ENCODE measurements at regions not wholly inside any gene's neighbourhood (a gene's known extent, or its start where the extent isn't known, plus 50 kb on each side); places are given as distances from the start of the nearest gene placed in this dataset.

DNA sequence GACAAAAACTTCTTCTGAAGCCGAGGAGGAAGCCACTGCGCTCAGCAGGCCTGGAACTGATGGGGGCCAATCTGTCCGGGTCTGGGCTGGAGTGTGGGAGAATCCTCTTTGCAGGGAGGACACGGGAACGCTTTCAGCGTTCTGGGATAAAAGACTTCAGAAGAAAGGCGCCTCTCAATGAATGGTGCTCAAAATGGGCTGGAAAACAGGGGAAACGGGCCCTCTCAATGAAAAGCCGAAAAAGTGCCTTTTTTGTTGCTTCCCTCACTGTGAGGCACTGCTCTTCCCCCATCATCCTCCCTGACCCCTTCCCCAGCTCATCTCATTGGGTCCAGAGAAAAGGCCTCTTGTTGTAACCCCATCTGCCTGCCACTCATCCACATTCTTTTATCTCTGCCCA, 119.5 kb upstream of the LRIG1 start:
- WGBS (ENCODE audit: insufficient coverage, low coverage, missing lambda C conversion rate): 3% methylated on average over 9 of the region's 9 CpGs
- POLR2A ChIA-PET: no interaction called here
- no peaks in the 10 kb centered on the region for H4K20me1 ChIP-seq (replicated peaks; ENCODE audit: control insufficient read depth, insufficient read depth, low read length)

More for the DNA sequence above, 119.5 kb upstream of the LRIG1 start:
- H3K9me1 ChIP-seq (ENCODE audit: control insufficient read depth, insufficient read depth, low read length): no peaks in the 10 kb centered on the region
- H3K9me3 ChIP-seq (replicated peaks; ENCODE audit: control insufficient read depth, insufficient read depth, low read depth, low read length): no peaks in the 10 kb centered on the region
- no peak for FAIRE-seq
- H3K4me3 ChIP-seq: no peak overlapping the region
- H3K27ac ChIP-seq (ENCODE audit: extremely low read depth, low read depth, low read length): no peak overlapping the region
- H3K79me2 ChIP-seq (ENCODE audit: control insufficient read depth, insufficient read depth, low read length): no peaks in the 10 kb centered on the region
- CTCF ChIA-PET (ENCODE audit: low intra/inter-chr PET ratio): no interaction called here
- H3K36me3 ChIP-seq (ENCODE audit: control insufficient read depth, insufficient read depth, low read length): no peaks in the 10 kb centered on the region
- no peak for TF ChIP-seq ZSCAN29 (IDR thresholded peaks at IDR 0.05)
- TF ChIP-seq CBFA2T3 (IDR thresholded peaks at IDR 0.05): no peak
- TF ChIP-seq KAT7 (CRISPR knock-in tag; IDR thresholded peaks at IDR 0.05; ENCODE audit: borderline replicate concordance): no peak
- no peak for TF ChIP-seq MXI1 (IDR thresholded peaks at IDR 0.05; ENCODE audit: low read depth, low read length)
- TF ChIP-seq HDAC2 (IDR thresholded peaks at IDR 0.05): no peak
- no peak for TF ChIP-seq DIDO1 (tag; IDR thresholded peaks at IDR 0.05; ENCODE audit: low read depth)
- no peak for TF ChIP-seq NRF1 (conservative IDR thresholded peaks at IDR 0.05 in 1 of 2, IDR thresholded peaks at IDR 0.05 in 1 of 2)
- TF ChIP-seq MAFF (IDR thresholded peaks at IDR 0.05; ENCODE audit: low read length): no peak
- no peak for TF ChIP-seq SMARCE1 (IDR thresholded peaks at IDR 0.05)
- TF ChIP-seq, protein P1, sequence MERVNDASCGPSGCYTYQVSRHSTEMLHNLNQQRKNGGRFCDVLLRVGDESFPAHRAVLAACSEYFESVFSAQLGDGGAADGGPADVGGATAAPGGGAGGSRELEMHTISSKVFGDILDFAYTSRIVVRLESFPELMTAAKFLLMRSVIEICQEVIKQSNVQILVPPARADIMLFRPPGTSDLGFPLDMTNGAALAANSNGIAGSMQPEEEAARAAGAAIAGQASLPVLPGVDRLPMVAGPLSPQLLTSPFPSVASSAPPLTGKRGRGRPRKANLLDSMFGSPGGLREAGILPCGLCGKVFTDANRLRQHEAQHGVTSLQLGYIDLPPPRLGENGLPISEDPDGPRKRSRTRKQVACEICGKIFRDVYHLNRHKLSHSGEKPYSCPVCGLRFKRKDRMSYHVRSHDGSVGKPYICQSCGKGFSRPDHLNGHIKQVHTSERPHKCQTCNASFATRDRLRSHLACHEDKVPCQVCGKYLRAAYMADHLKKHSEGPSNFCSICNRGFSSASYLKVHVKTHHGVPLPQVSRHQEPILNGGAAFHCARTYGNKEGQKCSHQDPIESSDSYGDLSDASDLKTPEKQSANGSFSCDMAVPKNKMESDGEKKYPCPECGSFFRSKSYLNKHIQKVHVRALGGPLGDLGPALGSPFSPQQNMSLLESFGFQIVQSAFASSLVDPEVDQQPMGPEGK (CRISPR knock-in tag; IDR thresholded peaks at IDR 0.05; ENCODE audit: borderline replicate concordance): no peak
- TF ChIP-seq FOXM1 (IDR thresholded peaks at IDR 0.05; ENCODE audit: low read depth): no peak
- no peak for TF ChIP-seq FOXM1 (CRISPR knock-in tag; IDR thresholded peaks at IDR 0.05; ENCODE audit: low read depth)
- TF ChIP-seq, protein P2, sequence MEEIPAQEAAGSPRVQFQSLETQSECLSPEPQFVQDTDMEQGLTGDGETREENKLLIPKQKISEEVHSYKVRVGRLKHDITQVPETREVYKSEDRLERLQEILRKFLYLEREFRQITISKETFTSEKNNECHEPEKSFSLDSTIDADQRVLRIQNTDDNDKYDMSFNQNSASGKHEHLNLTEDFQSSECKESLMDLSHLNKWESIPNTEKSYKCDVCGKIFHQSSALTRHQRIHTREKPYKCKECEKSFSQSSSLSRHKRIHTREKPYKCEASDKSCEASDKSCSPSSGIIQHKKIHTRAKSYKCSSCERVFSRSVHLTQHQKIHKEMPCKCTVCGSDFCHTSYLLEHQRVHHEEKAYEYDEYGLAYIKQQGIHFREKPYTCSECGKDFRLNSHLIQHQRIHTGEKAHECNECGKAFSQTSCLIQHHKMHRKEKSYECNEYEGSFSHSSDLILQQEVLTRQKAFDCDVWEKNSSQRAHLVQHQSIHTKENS (CRISPR knock-in tag; IDR thresholded peaks at IDR 0.05): no peak
- TF ChIP-seq, protein P3, sequence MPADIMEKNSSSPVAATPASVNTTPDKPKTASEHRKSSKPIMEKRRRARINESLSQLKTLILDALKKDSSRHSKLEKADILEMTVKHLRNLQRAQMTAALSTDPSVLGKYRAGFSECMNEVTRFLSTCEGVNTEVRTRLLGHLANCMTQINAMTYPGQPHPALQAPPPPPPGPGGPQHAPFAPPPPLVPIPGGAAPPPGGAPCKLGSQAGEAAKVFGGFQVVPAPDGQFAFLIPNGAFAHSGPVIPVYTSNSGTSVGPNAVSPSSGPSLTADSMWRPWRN (IDR thresholded peaks at IDR 0.05; ENCODE audit: low read depth): no peak
- H2AFZ ChIP-seq (ENCODE audit: low read depth, low read length): no peak overlapping the region
- H3K4me2 ChIP-seq (ENCODE audit: insufficient read depth, low read length): no peak overlapping the region
- H3K27me3 ChIP-seq (ENCODE audit: control insufficient read depth in 2 of 2, insufficient read depth in 2 of 2, low read length in 2 of 2): no peaks in the 10 kb centered on the region
- H3K9ac ChIP-seq (ENCODE audit: insufficient read depth in 1 of 2, low read depth in 2 of 2, low read length in 2 of 2): no peak overlapping the region
- intact Hi-C loops (cut with micrococcal nuclease) (no loop called here), in situ Hi-C loops (cut with MboI) (no loop called here)
- ATAC-seq: no peak
- H3K4me1 ChIP-seq (replicated peaks in 1 of 2; ENCODE audit: control insufficient read depth in 2 of 2, insufficient read depth in 2 of 2, low read length in 2 of 2): no peaks in the 10 kb centered on the region
- no TSS peak for BruUV-seq (replicated peaks)
- DNase-seq (ENCODE audit: extremely low read depth in 1 of 4, low spot score in 3 of 4): no peak
